Colonic mucosa (tissue), 4 donors: ENCODE measurements at regions not wholly inside any gene's neighbourhood (a gene's known extent, or its start where the extent isn't known, plus 50 kb on each side); places are given as distances from the start of the nearest gene placed in this dataset.

Source experiments
- DNase-seq: peaks from one replicate; pipeline ENCODE4 v3.0.0-alpha.2; 2020
- H3K27ac ChIP-seq: fragments of 200-600 bp; one replicate; pipeline ENCODE4 v1.8.0; 2021
- H3K27me3 ChIP-seq: fragments of 200-600 bp; one replicate; pipeline ENCODE4 v1.8.0; 2021
- H3K36me3 ChIP-seq: fragments of 200-600 bp; one replicate; pipeline ENCODE4 v1.8.0; 2021
- H3K4me1 ChIP-seq: fragments of 200-600 bp; one replicate; pipeline ENCODE4 v1.8.0; 2021; ENCODE audit warnings: mild to moderate bottlenecking
- H3K4me3 ChIP-seq: fragments of 200-600 bp; one replicate; pipeline ENCODE4 v1.8.0; 2021
- H3K9ac ChIP-seq, 2 donors: one replicate each; pipeline ENCODE4 v1.7.0; 2013; ENCODE audit warnings: control low read depth in 2 of 2, low read depth in 2 of 2, low read length in 2 of 2
- H3K9me3 ChIP-seq: fragments of 200-600 bp; one replicate; pipeline ENCODE4 v1.8.0; 2021
- intact Hi-C: fragments of 100-400 bp; cut with DNase I; formaldehyde crosslinking; loops from one replicate; pipeline ENCODE4 v1.14.1; 2022
- TF ChIP-seq, protein P1 (sequence below): fragments of 200-600 bp; IDR thresholded peaks from one replicate; pipeline ENCODE4 v1.8.0; 2022; ENCODE audit warnings: antibody characterized with exemption, mild to moderate bottlenecking
- donor health status: healthy.
- donor health status: DM: no; HTN: no; CAD: no.
- donor health status: DM: no; HTN: no; CAD: no.

DNA sequence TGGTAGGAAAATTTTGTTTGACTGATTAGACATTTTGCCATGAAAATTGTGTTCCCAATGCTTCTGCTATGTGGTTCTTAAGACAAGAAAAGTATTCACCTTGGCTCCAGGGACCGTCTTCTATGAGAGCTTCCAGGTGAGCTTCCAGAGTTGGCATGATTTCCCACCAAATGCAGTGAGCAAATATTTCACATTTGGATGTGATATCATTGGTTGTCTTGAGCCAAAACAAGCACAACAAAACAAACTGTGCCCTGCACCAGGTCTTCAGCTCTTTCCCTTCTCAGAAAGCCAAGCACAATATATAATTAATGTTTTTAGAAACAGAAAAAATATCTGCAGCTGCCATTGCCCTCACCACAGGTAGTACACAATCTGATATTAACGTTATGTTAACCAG lies 1009.0 kb downstream of the PLA2G4A start:
- no peaks in the 10 kb centered on the region for H3K4me1 ChIP-seq
- no peak for DNase-seq
- no peaks in the 10 kb centered on the region for H3K27me3 ChIP-seq
- no peak overlapping the region for H3K9ac ChIP-seq
- no peaks in the 10 kb centered on the region for H3K9me3 ChIP-seq
- no peak overlapping the region for H3K4me3 ChIP-seq
- TF ChIP-seq, protein P1, sequence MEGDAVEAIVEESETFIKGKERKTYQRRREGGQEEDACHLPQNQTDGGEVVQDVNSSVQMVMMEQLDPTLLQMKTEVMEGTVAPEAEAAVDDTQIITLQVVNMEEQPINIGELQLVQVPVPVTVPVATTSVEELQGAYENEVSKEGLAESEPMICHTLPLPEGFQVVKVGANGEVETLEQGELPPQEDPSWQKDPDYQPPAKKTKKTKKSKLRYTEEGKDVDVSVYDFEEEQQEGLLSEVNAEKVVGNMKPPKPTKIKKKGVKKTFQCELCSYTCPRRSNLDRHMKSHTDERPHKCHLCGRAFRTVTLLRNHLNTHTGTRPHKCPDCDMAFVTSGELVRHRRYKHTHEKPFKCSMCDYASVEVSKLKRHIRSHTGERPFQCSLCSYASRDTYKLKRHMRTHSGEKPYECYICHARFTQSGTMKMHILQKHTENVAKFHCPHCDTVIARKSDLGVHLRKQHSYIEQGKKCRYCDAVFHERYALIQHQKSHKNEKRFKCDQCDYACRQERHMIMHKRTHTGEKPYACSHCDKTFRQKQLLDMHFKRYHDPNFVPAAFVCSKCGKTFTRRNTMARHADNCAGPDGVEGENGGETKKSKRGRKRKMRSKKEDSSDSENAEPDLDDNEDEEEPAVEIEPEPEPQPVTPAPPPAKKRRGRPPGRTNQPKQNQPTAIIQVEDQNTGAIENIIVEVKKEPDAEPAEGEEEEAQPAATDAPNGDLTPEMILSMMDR = no peak
- intact Hi-C loops = no loop called here
- H3K27ac ChIP-seq = no peak overlapping the region
- H3K36me3 ChIP-seq = no peaks in the 10 kb centered on the region

- intact Hi-C loops = no loop called here
These were observed 1009.9 kb downstream of the PLA2G4A start for GRCh38 chr1:187838335-187839293.

DNA sequence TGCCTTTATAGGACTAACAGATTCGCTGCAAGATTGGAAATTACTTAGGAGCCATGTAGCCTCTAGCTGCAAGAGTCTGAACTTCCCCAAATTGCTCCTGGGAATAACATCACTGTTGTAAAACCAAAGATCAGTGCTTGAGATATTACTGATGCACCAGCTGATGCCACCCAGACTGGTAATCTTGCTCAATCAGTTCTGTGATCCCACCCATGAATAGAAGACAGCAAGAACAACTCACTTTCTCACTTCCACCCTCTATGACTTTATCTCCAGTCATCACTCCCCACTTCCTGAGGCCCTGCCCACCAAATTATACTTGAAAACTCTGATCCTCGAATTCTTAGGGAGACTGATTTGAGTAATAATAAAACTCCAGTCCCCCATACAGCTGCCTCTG lies 1011.1 kb downstream of the PLA2G4A start:
- Histone ChIP-seq H3K27me3 (no peaks in the 10 kb centered on the region), H3K4me3 (no peak overlapping the region), H3K9me3 (no peaks in the 10 kb centered on the region), H3K9ac (no peak overlapping the region), H3K4me1 (no peaks in the 10 kb centered on the region), H3K27ac (no peak overlapping the region), H3K36me3 (no peaks in the 10 kb centered on the region)
- TF ChIP-seq, protein P1 = no peak
- intact Hi-C loops = no loop called here
- DNase-seq = no peak

More at GRCh38 chr1:187838335-187839293, 1009.9 kb downstream of the PLA2G4A start:
- no peaks in the 10 kb centered on the region for H3K27me3 ChIP-seq
- no peak overlapping the region for H3K4me3 ChIP-seq
- no peak overlapping the region for H3K27ac ChIP-seq
- H3K36me3 ChIP-seq = no peaks in the 10 kb centered on the region
- TF ChIP-seq, protein P1 = no peak
- H3K9ac ChIP-seq = no peak overlapping the region
- no peak for DNase-seq
- no peaks in the 10 kb centered on the region for H3K4me1 ChIP-seq
- H3K9me3 ChIP-seq = no peaks in the 10 kb centered on the region

GRCh38 chr1:187840557-187840956 lies 1011.8 kb downstream of the PLA2G4A start:
- Histone ChIP-seq H3K27ac (no peak overlapping the region), H3K4me3 (no peak overlapping the region), H3K9me3 (no peaks in the 10 kb centered on the region), H3K27me3 (no peaks in the 10 kb centered on the region), H3K9ac (no peak overlapping the region), H3K36me3 (no peaks in the 10 kb centered on the region), H3K4me1 (no peaks in the 10 kb centered on the region)
- intact Hi-C loops = no loop called here
- TF ChIP-seq, protein P1 = no peak
- DNase-seq = no peak

- H3K27ac ChIP-seq = no peak overlapping the region
- no peak for DNase-seq
- TF ChIP-seq, protein P1 = no peak
- no peak overlapping the region for H3K9ac ChIP-seq
- intact Hi-C loops = no loop called here
- no peaks in the 10 kb centered on the region for H3K9me3 ChIP-seq
- no peaks in the 10 kb centered on the region for H3K27me3 ChIP-seq
- no peaks in the 10 kb centered on the region for H3K36me3 ChIP-seq
- H3K4me1 ChIP-seq = no peaks in the 10 kb centered on the region
- H3K4me3 ChIP-seq = no peak overlapping the region
These were observed 1013.8 kb downstream of the PLA2G4A start for GRCh38 chr1:187842406-187843165.
